ENCODE measurements at regions not wholly inside any gene's neighbourhood (a gene's known extent, or its start where the extent isn't known, plus 50 kb on each side); places are given as distances from the start of the nearest gene placed in this dataset.
"Not testable (repeated sequence)": the region's sequence is repeated elsewhere in the genome, so short reads cannot be mapped to it uniquely, and the experiment has no call there.

DNA sequence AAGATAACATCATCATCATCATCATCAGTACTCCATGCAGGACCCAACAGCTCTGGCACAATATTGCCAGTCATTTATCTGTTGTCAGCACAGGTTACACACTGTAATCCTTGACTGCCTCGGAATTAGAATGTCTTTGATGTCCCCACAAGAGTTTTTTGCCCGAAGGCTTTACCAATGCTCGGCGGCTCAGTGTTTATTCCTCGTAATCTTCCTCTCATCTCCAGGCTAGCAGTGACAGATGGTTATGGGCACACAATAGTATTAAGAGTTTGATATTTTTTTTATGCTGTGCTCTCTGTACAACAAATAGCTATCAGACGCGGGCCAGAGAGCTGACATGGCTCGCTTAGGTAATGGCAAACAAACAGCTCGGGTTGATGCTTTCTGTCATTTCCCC is 515.2 kb downstream of the ZEB2 start:
- no peak for DNase-seq (ENCODE audit: low spot score)
- no peak for TF ChIP-seq CTCF (IDR thresholded peaks at IDR 0.05)
- no peak for ATAC-seq (ENCODE audit: low FRiP score)

DNA sequence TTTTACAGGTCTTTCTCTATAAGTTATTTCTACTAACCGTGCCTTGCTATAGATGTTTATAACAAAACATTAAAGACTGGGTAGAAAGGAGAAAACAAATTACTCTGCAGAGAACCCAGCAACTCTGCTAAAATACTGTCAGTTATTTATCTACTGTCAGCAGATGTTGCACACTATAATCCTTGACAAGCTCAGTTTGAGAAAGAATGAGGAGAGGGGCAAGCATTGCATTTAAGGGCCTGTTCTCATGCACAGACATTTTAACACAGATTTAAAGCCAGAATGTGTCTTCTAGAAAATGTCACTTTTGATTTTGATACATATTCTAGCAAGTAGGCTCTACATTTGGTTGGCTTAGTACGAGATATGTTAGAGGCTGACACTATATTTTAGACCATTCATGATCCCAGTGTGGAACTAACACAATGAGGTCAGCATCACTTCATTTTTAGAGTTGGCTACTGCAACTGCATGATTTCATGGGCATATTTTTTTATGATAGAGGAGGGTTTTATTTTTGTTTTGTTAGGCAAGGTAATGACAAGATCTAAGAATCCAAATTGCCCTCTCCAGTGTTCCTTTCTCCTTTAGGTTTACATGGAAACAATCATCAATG is 516.4 kb downstream of the ZEB2 start:
- TF ChIP-seq CTCF (IDR thresholded peaks at IDR 0.05) = no peak
- ATAC-seq (ENCODE audit: low FRiP score) = no peak
- DNase-seq (ENCODE audit: low spot score) = no peak

GRCh38 chr2:143996974-143997373 is 522.9 kb downstream of the ZEB2 start:
- no peak for DNase-seq (ENCODE audit: low spot score)
- TF ChIP-seq CTCF (IDR thresholded peaks at IDR 0.05) = no peak
- no peak for ATAC-seq (ENCODE audit: low FRiP score)

DNA sequence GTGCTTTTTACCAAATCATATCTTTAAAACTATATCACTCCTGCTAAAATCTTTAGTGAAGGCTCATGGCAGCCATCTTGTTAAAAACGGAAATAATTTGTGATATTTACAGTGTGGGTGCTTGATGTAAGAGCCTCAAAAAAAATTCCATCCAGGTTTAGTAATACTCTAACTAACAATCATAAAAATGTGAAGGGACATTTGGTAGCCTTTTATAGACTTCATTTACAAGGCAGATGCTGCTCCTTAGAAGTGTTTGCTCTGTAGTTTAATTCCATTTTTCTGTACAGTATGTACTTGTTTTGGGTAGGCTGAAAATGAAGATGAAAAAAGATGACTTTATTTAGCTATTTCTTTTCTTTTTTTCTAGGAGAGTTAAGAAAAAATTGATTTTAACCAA is 525.0 kb downstream of the ZEB2 start:
- DNase-seq (ENCODE audit: low spot score) = no peak
- no peak for ATAC-seq (ENCODE audit: low FRiP score)
- no peak for TF ChIP-seq CTCF (IDR thresholded peaks at IDR 0.05)

GRCh38 chr2:143991596-143991995 is 528.3 kb downstream of the ZEB2 start:
- not testable (repeated sequence) for ATAC-seq (ENCODE audit: low FRiP score); DNase-seq (ENCODE audit: low spot score)

DNA sequence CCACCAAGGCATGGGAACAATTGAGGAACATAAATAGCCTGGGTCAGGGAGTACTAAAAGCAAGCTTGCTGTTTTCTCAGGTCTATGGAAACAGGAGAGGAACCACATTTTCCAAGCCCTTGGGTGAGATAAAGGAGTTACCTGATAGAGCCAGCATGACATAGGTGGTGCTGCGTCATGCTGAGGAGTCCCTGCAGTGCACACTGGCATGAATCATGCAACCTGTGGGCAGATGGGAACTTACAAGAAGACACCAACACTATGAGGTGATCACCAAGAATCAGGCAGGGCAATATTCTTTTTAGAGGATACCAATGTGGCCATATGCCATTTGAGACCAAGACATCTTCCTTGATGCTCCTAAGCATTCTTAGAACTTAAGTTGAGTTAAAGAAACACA is 531.8 kb downstream of the ZEB2 start:
- ATAC-seq (ENCODE audit: low FRiP score) = no peak
- no peak for TF ChIP-seq CTCF (IDR thresholded peaks at IDR 0.05)
- DNase-seq (ENCODE audit: low spot score) = no peak

DNA sequence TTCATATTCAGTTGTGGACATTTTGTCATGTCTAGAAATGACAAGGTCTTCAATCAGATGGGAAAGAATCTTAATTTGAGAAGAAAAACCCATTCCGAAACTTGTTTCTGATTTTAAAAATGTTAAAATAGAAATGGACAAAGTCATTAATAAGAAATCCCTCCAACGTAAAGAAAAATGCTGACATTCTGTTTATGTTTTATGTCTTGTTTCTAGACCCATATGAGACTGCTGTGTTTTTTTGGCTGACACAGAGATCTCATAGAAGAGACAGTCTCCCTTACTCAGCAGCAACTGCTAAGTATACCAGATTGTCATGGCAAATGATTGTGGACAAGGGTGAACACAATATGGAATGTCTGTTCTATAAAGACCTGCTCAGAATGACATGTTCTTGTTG is 538.5 kb downstream of the ZEB2 start:
- ATAC-seq (ENCODE audit: low FRiP score) = no peak
- no peak for DNase-seq (ENCODE audit: low spot score)
- no peak for TF ChIP-seq CTCF (IDR thresholded peaks at IDR 0.05)

DNA sequence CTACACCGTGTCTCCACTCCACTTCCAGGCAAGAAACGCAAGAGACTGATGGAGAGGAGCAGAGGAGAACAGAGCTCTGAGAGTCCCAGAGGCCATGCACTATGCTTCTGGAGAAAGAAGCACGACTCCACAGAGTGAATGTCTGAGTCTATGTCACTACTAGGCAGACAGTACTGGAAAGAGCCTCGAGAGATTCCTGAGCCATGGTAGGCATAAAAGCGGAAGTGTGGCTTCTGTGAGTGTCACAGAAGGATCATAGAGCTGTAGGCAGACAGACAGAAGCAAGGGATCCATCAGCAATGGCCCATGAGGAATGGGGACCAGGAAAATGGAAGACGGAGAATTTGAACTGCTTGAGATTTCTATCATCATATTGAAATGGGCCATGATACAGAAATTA is 542.6 kb downstream of the ZEB2 start:
- TF ChIP-seq CTCF (IDR thresholded peaks at IDR 0.05) = no peak
- ATAC-seq (ENCODE audit: low FRiP score) (no peak), DNase-seq (ENCODE audit: low spot score) (no peak)

Data from omental fat pad (tissue), 3 donors.